GM18508 (cell line): ENCODE measurements at regions not wholly inside any gene's neighbourhood (a gene's known extent, or its start where the extent isn't known, plus 50 kb on each side); places are given as distances from the start of the nearest gene placed in this dataset.
"Not testable (repeated sequence)": the region's sequence is repeated elsewhere in the genome, so short reads cannot be mapped to it uniquely, and the experiment has no call there.

Source experiments
- ATAC-seq: cut with Tn5 transposase; IDR thresholded peaks from one replicate; pipeline ENCODE4 v1.9.1; 2021; ENCODE audit warnings: moderate number of reproducible peaks; ENCODE audit not compliant: insufficient read depth, unreplicated experiment

DNA sequence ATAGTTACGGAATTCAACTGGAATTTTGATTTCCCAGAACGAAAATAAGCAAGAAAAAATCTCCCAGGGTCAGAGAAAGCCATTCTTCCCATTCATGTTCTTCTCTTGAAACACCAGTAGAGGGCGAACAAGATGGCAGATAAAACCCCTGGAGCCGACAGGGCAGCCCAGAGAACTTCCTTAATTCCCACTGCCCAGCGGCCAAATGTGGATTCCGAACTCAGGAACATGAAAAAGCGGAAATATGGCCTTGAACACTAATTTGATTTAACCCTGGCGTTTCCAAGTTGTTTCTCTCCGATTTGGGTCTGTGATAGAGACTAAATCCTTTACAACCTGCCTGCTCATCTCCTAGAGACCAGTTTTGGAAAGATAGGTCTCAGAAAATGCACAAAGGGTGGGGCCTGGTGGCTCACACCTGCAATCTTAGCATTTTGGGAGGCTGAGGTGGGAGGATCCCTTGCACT is 100.7 kb upstream of the WAC start:
- no peak for ATAC-seq

DNA sequence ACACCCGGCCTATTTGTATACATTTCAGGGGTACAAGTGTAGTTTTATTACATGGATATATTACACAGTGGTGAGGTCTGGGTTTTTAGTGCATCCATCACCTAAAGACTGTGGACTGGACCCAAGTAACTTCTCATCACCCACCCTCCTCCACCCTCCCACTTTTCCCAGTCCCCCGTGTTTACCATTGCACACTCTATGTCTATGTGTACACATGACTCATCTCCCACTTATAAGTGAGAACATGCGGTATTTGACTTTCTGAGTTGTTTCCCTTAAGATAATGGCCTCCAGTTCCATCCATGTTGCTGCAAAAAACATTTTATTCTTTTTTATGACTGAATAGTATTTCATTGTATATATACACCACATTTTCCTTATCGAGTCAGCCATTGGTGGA is 98.9 kb upstream of the WAC start:
- ATAC-seq: no peak

DNA sequence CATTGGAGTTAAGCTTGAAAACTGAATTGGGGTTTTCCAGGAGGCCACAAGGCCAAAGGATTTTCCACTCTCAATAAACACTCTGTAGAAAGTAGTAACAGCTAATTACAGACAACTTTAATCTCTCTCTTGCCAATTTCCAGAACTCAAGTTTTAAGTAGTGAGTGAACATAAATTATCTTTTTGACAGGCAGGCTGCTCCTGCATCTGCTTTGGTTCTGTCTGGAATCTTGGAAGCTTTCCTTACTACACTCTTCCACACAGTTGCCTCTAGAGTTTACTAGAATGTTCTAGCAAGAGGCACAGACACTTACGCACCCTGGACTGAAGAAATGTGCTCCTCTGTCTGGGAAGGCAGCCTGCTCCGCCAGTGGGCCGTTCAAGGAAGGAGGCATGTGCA is 90.5 kb upstream of the WAC start:
- ATAC-seq: no peak

DNA sequence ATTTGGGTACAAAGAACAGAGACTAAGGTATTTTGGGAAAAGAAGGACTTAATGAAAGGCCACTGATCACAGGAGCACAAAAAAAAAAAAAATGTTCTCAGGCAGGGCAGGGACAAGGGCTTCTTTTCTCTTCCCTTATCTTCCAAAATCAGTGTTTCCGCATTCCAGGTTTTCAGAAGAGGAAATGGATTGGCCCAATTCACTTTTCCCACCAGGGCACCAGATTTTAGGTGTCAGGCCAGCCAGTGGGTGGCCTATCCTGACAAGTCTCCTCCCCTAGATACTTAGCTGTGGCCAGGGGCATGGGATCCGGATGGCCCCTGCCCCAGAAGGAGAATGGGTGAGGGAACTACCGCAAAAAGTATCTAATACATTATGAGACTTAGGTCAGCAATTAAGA is 88.9 kb upstream of the WAC start:
- ATAC-seq: no peak

DNA sequence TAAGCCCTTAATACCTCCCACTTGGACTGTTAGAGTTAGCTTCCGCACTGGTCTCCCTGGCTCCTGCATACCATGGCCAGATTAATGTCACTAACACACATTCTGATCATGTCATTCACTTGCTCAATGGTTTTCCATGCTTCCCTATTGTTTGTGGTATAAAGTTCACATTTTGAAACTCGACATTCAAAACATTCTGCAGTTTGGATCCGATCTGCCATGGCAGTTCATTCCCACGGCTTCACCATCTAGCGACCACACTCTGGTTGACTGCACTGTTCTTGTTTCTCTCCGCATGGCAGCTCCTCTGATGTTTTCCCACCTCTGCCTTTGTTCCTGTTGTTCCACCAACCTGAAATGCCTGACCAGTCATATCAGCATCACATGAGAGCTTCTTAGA is 87.4 kb upstream of the WAC start:
- ATAC-seq: no peak

DNA sequence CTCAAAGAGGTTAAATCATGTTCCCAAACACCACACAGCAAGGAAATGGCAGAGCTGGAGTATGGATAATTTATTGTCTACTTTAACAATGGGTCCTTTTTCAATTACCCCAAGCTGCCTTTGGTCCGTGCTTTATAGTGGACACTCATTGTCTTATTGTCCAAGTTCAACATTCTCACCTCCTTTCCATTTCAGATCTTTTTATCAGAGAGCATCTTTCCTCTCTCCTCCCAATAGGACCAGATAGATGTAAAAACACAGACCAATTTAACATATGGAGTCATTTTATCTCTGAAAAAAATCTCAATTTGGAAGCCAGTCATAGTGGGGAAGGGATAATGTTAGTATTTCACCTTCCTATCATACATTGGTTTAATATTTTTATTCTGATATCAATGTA is 83.5 kb upstream of the WAC start:
- no peak for ATAC-seq

DNA sequence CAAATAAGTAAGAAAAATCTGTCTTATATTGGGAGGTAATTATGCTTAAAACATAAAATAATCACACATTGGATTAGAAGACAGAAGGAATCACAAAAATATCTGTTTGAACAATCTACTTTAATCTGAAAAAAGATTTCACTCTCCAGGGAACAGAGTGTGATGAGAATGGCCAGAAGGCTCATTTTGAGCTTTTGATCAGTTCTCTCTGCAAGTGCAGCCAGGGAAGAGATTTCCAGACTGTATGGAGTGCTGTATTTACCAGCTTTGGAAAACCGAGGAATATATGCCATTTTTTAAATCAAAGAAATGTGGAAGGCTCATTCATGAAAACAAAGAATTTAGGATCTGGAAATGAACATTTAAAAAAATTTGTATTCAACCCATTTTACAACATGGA is 83.0 kb upstream of the WAC start:
- no peak for ATAC-seq

DNA sequence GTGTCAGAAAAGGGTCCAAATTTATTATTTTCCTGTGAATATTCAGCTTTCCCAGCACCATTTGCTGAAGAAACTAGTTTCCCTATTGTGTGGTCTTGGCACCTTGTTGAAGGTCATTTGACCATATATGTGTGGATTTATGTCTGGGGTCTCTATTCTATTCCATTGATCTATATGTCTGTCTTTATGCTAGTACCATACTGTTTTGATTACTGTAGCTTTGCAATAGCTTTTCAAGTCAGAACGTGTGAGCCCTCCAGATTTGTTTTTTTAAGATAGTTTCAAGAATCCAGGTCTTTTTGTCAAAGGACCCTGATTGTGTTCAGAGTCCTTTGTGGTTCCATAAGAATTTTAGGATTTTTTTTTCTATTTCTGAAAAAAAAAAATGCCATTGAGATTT is 79.0 kb upstream of the WAC start:
- ATAC-seq: no peak

DNA sequence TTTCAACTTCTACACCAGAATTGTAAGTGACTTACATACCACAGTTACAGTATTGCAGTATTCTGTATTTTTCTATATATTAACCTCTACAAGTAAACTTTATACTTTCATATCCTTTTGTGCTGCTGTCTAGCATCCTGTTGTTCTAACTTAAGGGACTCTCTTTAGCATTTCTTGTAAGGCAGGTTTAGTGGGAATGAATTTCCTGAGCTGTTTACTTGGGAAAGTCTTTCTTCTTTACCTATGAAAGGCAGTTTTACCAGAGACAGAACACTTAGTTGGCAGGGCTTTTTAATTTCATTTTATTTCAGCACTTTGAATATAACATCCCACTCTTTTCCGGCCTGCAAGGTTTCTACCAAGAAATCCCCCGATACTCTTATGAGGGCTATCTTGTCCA is 75.8 kb upstream of the WAC start:
- ATAC-seq: no peak

DNA sequence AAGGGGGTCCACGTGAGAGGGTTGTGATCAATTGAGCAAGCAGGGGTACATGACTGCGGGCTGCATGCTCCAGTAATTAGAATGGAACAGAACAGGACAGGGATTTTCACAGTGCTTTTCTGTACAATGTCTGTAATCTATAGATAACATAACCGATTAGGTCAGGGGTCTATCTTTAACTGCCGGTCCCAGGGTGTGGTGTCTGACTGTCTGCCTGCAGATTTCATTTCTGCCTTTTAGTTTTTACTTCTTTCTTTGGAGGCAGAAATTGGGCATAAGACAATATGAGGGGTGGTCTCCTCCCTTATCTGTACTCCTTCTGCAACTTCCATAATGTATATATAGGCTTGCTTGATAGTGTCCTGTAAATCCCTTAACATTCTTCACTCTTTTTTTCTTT is 75.0 kb upstream of the WAC start:
- not testable (repeated sequence) for ATAC-seq

DNA sequence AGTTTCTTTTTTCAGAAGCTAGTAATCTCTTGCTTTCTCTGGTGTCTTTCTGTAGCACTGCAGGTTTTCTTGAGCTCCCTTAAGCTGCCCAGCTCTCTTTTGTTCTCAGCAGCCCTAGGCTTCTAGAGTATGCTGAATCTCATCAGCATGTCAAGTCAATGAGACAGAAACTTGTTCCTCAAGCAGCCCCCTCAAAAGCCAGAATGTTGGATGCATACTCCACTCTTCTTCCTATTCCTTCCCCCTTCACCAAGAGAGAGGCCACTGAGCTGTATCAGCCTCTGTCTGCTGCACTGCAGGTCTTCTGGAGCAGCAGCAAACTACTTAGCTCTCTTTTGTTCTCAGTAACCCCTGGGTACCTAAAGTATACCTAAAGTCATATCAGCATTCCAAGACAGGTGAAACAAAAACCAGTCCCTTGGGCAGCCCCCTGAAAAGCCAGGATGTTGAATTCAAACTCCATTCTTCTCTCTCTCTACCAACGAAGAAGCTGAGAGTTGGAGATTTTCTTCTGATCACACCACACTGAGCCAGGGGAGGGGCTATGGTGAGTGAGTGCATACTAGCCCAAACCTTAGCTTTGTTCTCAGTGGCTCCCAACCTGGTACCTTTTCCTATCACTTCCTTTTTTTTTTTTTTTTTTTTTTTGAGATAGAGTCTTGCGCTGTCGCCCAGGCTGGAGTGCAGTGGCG is 73.3 kb upstream of the WAC start:
- no peak for ATAC-seq

DNA sequence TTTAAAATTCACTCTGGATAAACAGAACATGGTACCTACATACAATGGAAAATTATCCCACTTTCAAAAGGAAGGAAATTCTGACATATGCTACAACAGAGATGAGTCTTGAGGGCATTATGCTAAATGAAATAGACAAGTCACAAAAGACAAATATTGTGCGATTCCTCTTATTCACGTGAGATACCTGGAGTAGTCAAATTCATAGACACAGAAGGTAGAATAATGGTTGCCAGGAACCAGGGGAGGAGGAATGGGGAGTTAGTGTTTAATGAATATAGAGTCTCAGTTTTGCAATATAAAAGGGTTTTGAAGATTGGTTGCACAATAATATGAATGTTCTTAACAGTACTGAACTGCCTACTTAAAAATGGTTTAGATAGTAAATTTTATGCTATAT is 69.8 kb upstream of the WAC start:
- no peak for ATAC-seq

DNA sequence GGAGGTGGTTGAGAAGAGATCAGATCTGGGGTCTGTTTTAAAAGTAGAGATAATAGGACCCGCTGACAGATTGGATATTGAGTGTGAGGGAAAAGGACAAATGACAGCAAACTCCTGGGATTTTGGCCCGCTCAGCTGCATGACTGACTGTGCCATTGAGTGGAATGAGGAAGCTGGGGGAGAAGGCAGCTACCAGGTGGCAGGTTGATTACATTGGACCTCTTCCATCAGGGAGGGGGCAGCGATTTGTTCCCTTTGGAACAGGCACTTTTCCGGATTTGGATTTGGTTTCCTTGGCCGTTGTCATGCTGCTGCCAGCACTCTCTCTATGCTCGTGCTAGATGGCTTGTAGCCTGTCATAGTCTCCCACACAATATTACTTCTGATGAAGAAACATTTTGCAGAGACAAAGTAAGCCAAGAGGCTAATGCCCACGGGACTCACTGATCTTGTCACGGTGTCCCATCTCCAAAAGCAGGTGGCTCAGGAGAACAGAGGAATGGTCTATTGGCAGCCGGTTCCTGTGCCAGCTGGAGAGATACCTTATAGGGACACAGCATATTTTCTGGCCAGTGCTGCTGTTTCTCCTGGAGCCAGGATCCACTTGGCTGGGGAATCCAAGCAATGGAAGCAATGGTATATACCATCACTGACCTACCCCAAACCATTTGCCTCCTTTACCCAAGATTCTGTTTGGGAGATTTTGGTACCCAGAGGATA is 69.1 kb upstream of the WAC start:
- ATAC-seq: no peak

DNA sequence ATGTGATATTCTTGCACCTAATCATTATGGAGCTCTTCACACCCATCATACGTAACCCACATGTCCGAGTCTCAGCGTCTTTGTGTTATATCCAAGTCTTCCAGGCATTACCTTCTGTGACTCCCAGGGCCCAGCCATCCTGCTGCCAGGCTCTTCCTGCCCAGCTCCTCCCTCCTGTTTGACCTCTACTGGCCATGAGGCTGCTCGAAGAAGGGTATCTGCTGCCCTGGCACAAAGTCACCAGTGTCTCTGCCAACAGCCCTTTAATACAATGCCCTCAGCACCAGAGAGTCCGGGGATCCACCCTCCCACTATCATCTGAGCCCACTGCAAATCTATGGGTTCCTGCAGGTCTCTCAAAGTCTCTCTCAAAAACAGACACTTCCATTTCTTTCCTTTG is 65.3 kb upstream of the WAC start:
- ATAC-seq: no peak

DNA sequence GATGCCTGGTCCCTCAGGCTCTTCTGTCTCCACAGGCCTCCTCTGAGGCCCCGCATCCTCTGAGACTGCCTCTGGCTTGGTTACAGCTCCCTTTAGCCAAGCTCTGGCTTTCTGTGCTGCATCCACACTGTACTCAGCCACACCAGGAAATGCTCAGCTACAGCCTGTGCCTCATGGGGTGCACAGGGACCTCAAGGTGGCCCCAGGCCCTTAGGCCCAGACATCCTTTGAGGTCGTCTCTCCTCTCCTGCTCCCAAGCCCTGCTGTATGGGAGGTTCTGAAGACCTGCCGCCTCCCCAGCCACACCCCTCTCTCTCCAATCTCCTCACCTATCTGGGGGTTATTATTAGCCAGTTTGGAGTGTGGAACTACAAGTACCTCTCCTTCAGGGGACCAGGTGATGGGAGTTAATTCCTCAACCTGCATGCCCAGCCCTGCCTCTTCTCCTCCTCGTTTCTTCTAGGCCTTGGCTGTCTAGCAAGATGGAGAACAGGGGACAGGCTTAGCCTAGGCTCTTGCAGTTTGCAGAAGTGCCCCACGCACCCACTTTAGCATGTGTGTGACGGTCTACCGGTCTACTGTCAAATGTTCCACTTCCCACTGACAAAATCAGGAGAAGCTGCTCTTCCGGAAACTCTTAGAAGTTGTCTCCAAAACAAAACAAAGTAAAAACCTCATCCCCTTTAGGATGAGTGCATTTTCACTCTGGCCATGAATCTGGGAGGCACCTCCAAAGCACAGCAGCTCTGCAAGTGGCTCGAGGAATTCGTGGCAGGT is 64.0 kb upstream of the WAC start:
- no peak for ATAC-seq

DNA sequence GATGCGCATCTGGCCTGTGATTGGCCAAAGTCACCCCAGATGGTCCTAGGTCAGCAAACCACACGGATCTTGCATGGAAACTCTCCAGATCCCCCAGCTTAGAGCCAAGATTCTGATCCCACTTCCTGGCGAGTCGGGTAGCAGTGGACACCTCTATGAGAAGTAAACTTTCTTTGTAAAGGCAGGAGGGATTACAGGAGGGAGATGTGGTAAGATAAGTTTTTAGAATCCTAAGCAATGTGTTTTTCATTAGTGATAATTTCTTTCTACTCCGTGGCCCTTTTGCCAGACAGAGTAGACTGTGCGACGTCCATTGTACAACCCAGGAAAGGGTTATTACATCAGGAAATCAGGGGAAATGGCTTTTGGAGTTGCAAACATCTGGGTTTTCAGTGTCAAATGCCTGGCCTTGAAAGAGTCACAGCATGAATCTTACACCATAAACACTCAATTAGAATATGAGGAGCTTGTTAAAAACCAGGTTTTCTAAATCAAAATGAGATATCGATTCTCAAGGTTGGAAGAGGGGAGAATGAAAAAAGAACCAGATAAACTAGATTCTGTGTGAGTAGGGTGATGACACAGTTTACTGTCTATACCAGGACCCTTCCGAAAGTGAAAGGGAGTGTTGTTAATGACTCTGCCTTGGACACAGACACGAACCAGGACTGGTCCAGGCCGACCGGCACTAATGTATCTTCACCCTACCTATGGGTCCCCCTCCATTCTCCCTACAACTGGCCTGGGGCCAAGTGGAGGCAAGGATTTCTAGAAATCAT is 61.9 kb upstream of the WAC start:
- no peak for ATAC-seq

DNA sequence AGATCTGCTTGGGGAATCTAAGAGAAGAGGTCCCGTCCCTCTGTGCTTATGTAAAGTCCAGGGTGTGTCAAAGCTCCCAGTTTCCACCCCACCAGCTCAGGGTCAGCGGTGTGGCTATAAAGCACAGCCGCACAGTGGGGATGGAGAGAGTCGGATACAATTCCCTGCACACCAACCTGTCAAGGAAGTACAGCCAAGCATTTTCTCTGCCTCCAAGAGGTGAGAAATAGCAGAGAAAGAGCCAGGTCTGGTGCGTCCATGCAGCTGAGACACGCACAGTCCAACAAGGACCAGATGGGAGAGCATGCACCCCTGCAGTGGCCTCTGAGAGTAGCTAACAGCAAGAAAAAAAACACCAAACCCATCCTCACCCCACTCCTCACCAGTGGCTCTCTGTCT is 61.3 kb upstream of the WAC start:
- no peak for ATAC-seq

DNA sequence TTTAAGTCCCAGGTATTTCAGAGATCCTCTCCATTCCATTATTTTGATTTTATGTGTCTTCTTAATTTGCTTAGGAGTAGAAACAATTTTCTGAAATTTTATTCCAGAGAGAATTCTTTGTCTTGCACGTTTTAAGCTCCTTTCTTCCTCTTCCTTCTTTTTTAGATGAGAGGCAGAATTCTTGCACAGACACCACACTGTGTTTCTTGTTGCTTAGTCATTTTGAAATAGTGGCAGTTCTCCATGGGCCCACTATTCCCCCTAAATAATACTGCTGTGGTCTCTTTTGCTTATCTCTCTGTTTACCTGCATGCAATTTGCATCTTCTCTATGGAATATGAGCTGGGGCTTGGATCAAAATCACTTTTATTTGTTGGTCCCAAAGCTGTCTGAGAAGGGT is 54.3 kb upstream of the WAC start:
- ATAC-seq: no peak

DNA sequence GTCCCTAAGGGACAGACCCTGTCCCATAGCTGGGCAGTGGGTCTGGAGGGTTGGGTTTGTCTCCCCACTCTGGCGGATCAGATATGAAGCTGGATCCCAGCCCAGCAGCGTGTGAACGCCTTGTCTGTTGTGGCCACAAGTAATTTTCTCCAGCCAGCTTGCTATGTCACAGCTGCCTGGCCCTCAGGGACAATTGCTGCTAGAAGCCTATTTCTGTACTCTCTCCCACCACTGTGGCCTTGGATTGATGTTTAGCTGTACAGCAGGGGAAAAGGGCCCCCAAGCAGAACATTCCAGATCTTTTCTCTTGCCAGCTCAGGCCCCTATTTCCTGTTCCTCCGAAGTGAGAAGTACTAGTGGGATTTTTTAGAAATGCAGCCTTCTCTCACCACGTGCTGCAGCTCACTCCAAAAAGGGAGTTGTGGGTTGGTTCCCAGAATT is 53.5 kb upstream of the WAC start:
- ATAC-seq: no peak

DNA sequence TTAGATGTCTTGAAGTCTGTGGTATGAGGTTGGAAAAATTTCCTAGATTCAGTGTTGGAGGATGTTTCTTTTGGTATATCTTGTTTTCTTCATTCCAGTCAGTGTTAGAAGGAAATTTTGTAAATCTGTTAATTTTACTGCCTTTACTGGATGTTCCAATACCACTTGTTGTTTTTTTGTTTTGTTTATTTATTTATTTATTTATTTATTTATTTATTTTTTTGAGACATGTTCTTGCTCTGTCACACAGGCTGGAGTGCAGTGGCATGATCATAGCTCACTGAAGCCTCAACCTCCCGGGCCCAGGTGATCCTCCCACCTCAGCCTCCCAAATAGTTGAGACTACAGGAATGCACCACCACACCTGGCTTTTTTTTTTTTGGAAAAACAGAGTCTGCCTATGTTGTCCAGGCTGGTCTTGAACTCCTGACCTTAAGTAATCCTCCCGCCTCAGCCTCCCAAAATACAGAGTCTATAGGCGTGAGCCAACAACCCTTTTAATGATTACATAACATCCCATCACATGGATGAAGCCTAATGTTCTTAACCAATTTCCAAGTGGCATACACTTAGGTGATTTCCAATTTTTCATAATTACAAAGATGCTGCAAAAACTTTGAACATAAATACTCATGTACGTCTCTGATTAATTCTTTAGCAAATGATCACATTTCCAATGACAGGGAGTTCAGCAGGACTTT is 52.8 kb upstream of the WAC start:
- no peak for ATAC-seq
